Duodenal mucosa (tissue), 2 donors: ENCODE measurements at regions not wholly inside any gene's neighbourhood (a gene's known extent, or its start where the extent isn't known, plus 50 kb on each side); places are given as distances from the start of the nearest gene placed in this dataset.
"Not testable (repeated sequence)": the region's sequence is repeated elsewhere in the genome, so short reads cannot be mapped to it uniquely, and the experiment has no call there.

Source experiments
- H3K27ac ChIP-seq: one replicate; pipeline ENCODE4 v1.7.0; 2013; ENCODE audit warnings: low read depth, low read length
- H3K27me3 ChIP-seq, 2 donors: one replicate each; pipeline ENCODE4 v1.7.0; 2013; ENCODE audit warnings: low read length in 2 of 2, control low read depth in 1 of 2; ENCODE audit not compliant: insufficient read depth in 2 of 2, control insufficient read depth in 1 of 2
- H3K36me3 ChIP-seq, 2 donors: one replicate each; pipeline ENCODE4 v1.7.0; 2013; ENCODE audit warnings: low read length in 2 of 2, control low read depth in 1 of 2; ENCODE audit not compliant: insufficient read depth in 2 of 2, control insufficient read depth in 1 of 2
- H3K4me1 ChIP-seq, 2 donors: one replicate each; pipeline ENCODE4 v1.7.0; 2013; ENCODE audit warnings: low read length in 2 of 2, control low read depth in 1 of 2; ENCODE audit not compliant: insufficient read depth in 2 of 2, control insufficient read depth in 1 of 2
- H3K4me3 ChIP-seq, 2 donors: one replicate each; pipeline ENCODE4 v1.7.0; 2013; ENCODE audit warnings: low read length in 2 of 2, low read depth in 1 of 2
- H3K9ac ChIP-seq, 2 donors: one replicate each; pipeline ENCODE4 v1.7.0; 2013; ENCODE audit warnings: low read length in 2 of 2, low read depth in 1 of 2
- H3K9me3 ChIP-seq, 2 donors: one replicate each; pipeline ENCODE4 v1.7.0; 2013; ENCODE audit warnings: low read length in 2 of 2, control low read depth in 1 of 2; ENCODE audit not compliant: control insufficient read depth in 1 of 2

GRCh38 chr10:9828110-9828509 is 1189.6 kb upstream of the CELF2 start:
- no peaks in the 10 kb centered on the region for H3K36me3 ChIP-seq
- no peak overlapping the region for H3K4me3 ChIP-seq

GRCh38 chr10:9833942-9834341 is 1183.7 kb upstream of the CELF2 start:
- H3K4me3 ChIP-seq = no peak overlapping the region
- no peaks in the 10 kb centered on the region for H3K27me3 ChIP-seq

More at GRCh38 chr10:9828110-9828509, 1189.6 kb upstream of the CELF2 start:
- no peaks in the 10 kb centered on the region for H3K27me3 ChIP-seq
- H3K9ac ChIP-seq = no peak overlapping the region
- no peaks in the 10 kb centered on the region for H3K9me3 ChIP-seq
- H3K27ac ChIP-seq = no peak overlapping the region
- peaks cover 0 to 5% of the 10 kb centered on the region in 2 donors for H3K4me1 ChIP-seq

GRCh38 chr10:9834434-9834833 is 1183.2 kb upstream of the CELF2 start:
- Histone ChIP-seq H3K4me3 (no peak overlapping the region), H3K27me3 (no peaks in the 10 kb centered on the region), H3K9me3 (no peaks in the 10 kb centered on the region), H3K27ac (no peak overlapping the region), H3K9ac (no peak overlapping the region), H3K4me1 (peaks cover 0 to 7% of the 10 kb centered on the region in 2 donors), H3K36me3 (no peaks in the 10 kb centered on the region)

More at GRCh38 chr10:9833942-9834341, 1183.7 kb upstream of the CELF2 start:
- no peaks in the 10 kb centered on the region for H3K9me3 ChIP-seq
- no peak overlapping the region for H3K27ac ChIP-seq
- H3K4me1 ChIP-seq = peaks cover 0 to 7% of the 10 kb centered on the region in 2 donors
- no peak overlapping the region for H3K9ac ChIP-seq
- H3K36me3 ChIP-seq = no peaks in the 10 kb centered on the region

- H3K27ac ChIP-seq = no peak overlapping the region
- H3K27me3 ChIP-seq = no peaks in the 10 kb centered on the region
- no peak overlapping the region for H3K9ac ChIP-seq
- peaks cover 7 to 9% of the 10 kb centered on the region in 2 donors for H3K9me3 ChIP-seq
- no peaks in the 10 kb centered on the region for H3K4me1 ChIP-seq
- no peak overlapping the region for H3K4me3 ChIP-seq
- H3K36me3 ChIP-seq = no peaks in the 10 kb centered on the region
Observed at GRCh38 chr10:9845075-9845474, 1172.6 kb upstream of the CELF2 start.

GRCh38 chr10:9848278-9848677 is 1169.4 kb upstream of the CELF2 start:
- peaks cover 8 to 14% of the 10 kb centered on the region in 2 donors for H3K9me3 ChIP-seq
- no peaks in the 10 kb centered on the region for H3K27me3 ChIP-seq
- H3K4me1 ChIP-seq = no peaks in the 10 kb centered on the region
- H3K36me3 ChIP-seq = no peaks in the 10 kb centered on the region
- H3K27ac ChIP-seq = no peak overlapping the region
- no peak overlapping the region for H3K9ac ChIP-seq
- H3K4me3 ChIP-seq = no peak overlapping the region

- peaks cover 8 to 14% of the 10 kb centered on the region in 2 donors for H3K9me3 ChIP-seq
- no peaks in the 10 kb centered on the region for H3K4me1 ChIP-seq
- no peak overlapping the region for H3K4me3 ChIP-seq
- H3K27me3 ChIP-seq = no peaks in the 10 kb centered on the region
- H3K36me3 ChIP-seq = no peaks in the 10 kb centered on the region
- no peak overlapping the region for H3K27ac ChIP-seq
- H3K9ac ChIP-seq = no peak overlapping the region
Observed at GRCh38 chr10:9848981-9849380, 1168.7 kb upstream of the CELF2 start.

GRCh38 chr10:9850415-9850814 is 1167.3 kb upstream of the CELF2 start:
- H3K27ac ChIP-seq = no peak overlapping the region
- no peak overlapping the region for H3K9ac ChIP-seq
- H3K27me3 ChIP-seq = no peaks in the 10 kb centered on the region
- H3K36me3 ChIP-seq = no peaks in the 10 kb centered on the region
- peaks cover 2 to 5% of the 10 kb centered on the region in 2 donors for H3K9me3 ChIP-seq
- no peak overlapping the region for H3K4me3 ChIP-seq
- no peaks in the 10 kb centered on the region for H3K4me1 ChIP-seq

GRCh38 chr10:9851808-9852207 is 1165.9 kb upstream of the CELF2 start:
- Histone ChIP-seq H3K9ac (no peak overlapping the region), H3K4me1 (no peaks in the 10 kb centered on the region), H3K9me3 (peaks cover 2 to 5% of the 10 kb centered on the region in 2 donors), H3K36me3 (no peaks in the 10 kb centered on the region), H3K4me3 (no peak overlapping the region), H3K27ac (no peak overlapping the region), H3K27me3 (no peaks in the 10 kb centered on the region)

- no peak overlapping the region for H3K27ac ChIP-seq
- H3K9me3 ChIP-seq = peaks cover 2 to 5% of the 10 kb centered on the region in 2 donors
- no peaks in the 10 kb centered on the region for H3K27me3 ChIP-seq
- H3K4me3 ChIP-seq = no peak overlapping the region
- no peaks in the 10 kb centered on the region for H3K4me1 ChIP-seq
- H3K9ac ChIP-seq = no peak overlapping the region
- no peaks in the 10 kb centered on the region for H3K36me3 ChIP-seq
Observed at GRCh38 chr10:9853405-9854355, 1164.0 kb upstream of the CELF2 start.

GRCh38 chr10:9855451-9855850 is 1162.2 kb upstream of the CELF2 start:
- not testable (repeated sequence) for H3K4me3 ChIP-seq, H3K27ac ChIP-seq, H3K27me3 ChIP-seq, H3K9ac ChIP-seq, H3K36me3 ChIP-seq, H3K9me3 ChIP-seq, H3K4me1 ChIP-seq
